HCT116 (cell line): ENCODE measurements at regions not wholly inside any gene's neighbourhood (a gene's known extent, or its start where the extent isn't known, plus 50 kb on each side); places are given as distances from the start of the nearest gene placed in this dataset.

Source experiments
- ATAC-seq: fragments of 200-7000 bp; cut with Tn5 transposase; 2 replicates; pipeline ENCODE4 v1.9.1; 2020; ENCODE audit warnings: mild to moderate bottlenecking, moderate library complexity
- BruUV-seq: library from RNA; stranded (reverse); fragments of 400-500 nt; replicated peaks from 2 replicates; lab custom pipeline; 2021; lab: Mats Ljungman, UMichigan
- CTCF ChIA-PET: fragments of 300-600 bp; sonication (Branson Sonifier 250); formaldehyde crosslinking; loops from one replicate; lab custom pipeline; 2021; ENCODE audit warnings: antibody characterized with exemption; lab: Charles Lee
- POLR2A ChIA-PET: fragments of 300-600, 350-600 bp; sonication (Branson Sonifier 250); formaldehyde crosslinking; loops from one replicate; lab custom pipeline; 2021; ENCODE audit warnings: antibody characterized with exemption; lab: Charles Lee
- RAD21 ChIA-PET, 2 experiments: fragments of 300-600 bp; sonication (Branson Sonifier 250); formaldehyde crosslinking; loops; one replicate each; lab custom pipeline; 2023; ENCODE audit warnings: low total read pairs in 2 of 2; ENCODE audit not compliant: uncharacterized antibody in 2 of 2, unreplicated experiment in 2 of 2, low non-redundant PET in 1 of 2; lab: Charles Lee
- DNase-seq: peaks from one replicate; pipeline ENCODE4 v3.0.0-alpha.2; 2010; ENCODE audit warnings: low read depth, low spot score
- H2AFZ ChIP-seq: fragments of 200-600 bp; shearing (Covaris generic), sonication (generic); 2 replicates; pipeline ENCODE4 v1.6.1; 2017; ENCODE audit warnings: low read depth, mixed run types, mixed read lengths, antibody characterized with exemption, low read length; ENCODE audit not compliant: poor library complexity, severe bottlenecking
- H3K27ac ChIP-seq: 2 replicates; pipeline ENCODE4 v1.5.1; 2012; ENCODE audit warnings: low read depth, low read length
- H3K27me3 ChIP-seq: fragments of 200-600 bp; sonication (generic); 2 replicates; pipeline ENCODE4 v1.6.1; 2016; ENCODE audit warnings: mixed run types, low read length, mixed read lengths; ENCODE audit not compliant: insufficient read depth
- H3K36me3 ChIP-seq, 2 experiments: fragments of 200-500 bp in 1 of 2; fragments of 200-600 bp in 1 of 2; sonication (Bioruptor generic) in 1 of 2; sonication (generic) in 1 of 2; 2 replicates each; pipeline versions ENCODE4 v1.5.1 to v1.6.1; 2014 to 2016; ENCODE audit warnings: low read length in 2 of 2, inconsistent platforms in 1 of 2, mixed read lengths in 1 of 2, mixed run types in 1 of 2; ENCODE audit not compliant: insufficient read depth in 2 of 2, control insufficient read depth in 1 of 2
- H3K4me1 ChIP-seq, 2 experiments: fragments of 200-600 bp in 1 of 2; sonication (generic) in 1 of 2; 2 replicates each; pipeline versions ENCODE4 v1.5.1 to v1.6.1; 2012 to 2017; ENCODE audit warnings: low read length in 2 of 2, inconsistent platforms in 1 of 2, mild to moderate bottlenecking in 1 of 2, mixed read lengths in 1 of 2, mixed run types in 1 of 2, moderate library complexity in 1 of 2; ENCODE audit not compliant: insufficient read depth in 2 of 2, control insufficient read depth in 1 of 2
- H3K4me2 ChIP-seq: fragments of 200-600 bp; sonication (generic); 2 replicates; pipeline ENCODE4 v1.6.1; 2017; ENCODE audit warnings: mixed run types, low read length, mixed read lengths
- H3K4me3 ChIP-seq, 2 experiments: fragments of 200-600 bp in 1 of 2; sonication (generic) in 1 of 2; replicated peaks in 1 of 2; 2 replicates each; pipeline ENCODE4 v1.5.1; 2011 to 2016; ENCODE audit warnings: low read length in 2 of 2, control low read depth in 1 of 2, low read depth in 1 of 2, mild to moderate bottlenecking in 1 of 2, mixed read lengths in 1 of 2, mixed run types in 1 of 2
- H3K79me2 ChIP-seq: fragments of 200-600 bp; sonication (generic); 2 replicates; pipeline ENCODE4 v1.6.1; 2017; ENCODE audit warnings: mild to moderate bottlenecking, mixed run types, low read length, moderate library complexity, mixed read lengths; ENCODE audit not compliant: insufficient read depth
- H3K9ac ChIP-seq: fragments of 200-600 bp; sonication (generic); 2 replicates; pipeline ENCODE4 v1.6.1; 2016; ENCODE audit warnings: low read length, mixed read lengths
- H3K9me2 ChIP-seq: fragments of 200-600 bp; sonication (generic), shearing (Covaris generic); 2 replicates; pipeline ENCODE4 v1.6.1; 2017; ENCODE audit warnings: mixed run types, mild to moderate bottlenecking, moderate library complexity; ENCODE audit not compliant: insufficient read depth
- H3K9me3 ChIP-seq, 2 experiments: fragments of 200-500 bp in 1 of 2; fragments of 200-600 bp in 1 of 2; sonication (Bioruptor generic) in 1 of 2; sonication (generic) in 1 of 2; 2 replicates each; pipeline ENCODE4 v1.6.1; 2014 to 2017; ENCODE audit warnings: low read length in 2 of 2, mixed read lengths in 2 of 2, inconsistent platforms in 1 of 2, low read depth in 1 of 2, mild to moderate bottlenecking in 1 of 2, mixed run types in 1 of 2, moderate library complexity in 1 of 2; ENCODE audit not compliant: control insufficient read depth in 1 of 2, insufficient read depth in 1 of 2
- H4K20me1 ChIP-seq: fragments of 200-600 bp; sonication (generic), shearing (Covaris generic); 2 replicates; pipeline ENCODE4 v1.6.1; 2017; ENCODE audit warnings: mixed run types, mild to moderate bottlenecking, moderate library complexity; ENCODE audit not compliant: insufficient read depth
- ATF3 ChIP-seq: IDR thresholded peaks from 2 replicates; pipeline ENCODE4 v1.6.1; 2012
- CBX3 ChIP-seq: IDR thresholded peaks from 2 replicates; pipeline ENCODE4 v1.6.1; 2012; ENCODE audit warnings: low read depth
- CEBPB ChIP-seq: IDR thresholded peaks from 2 replicates; pipeline ENCODE4 v1.6.1; 2012; ENCODE audit warnings: low read depth
- EGR1 ChIP-seq: IDR thresholded peaks from 2 replicates; pipeline ENCODE4 v1.6.1; 2012; ENCODE audit warnings: low read depth
- ELF1 ChIP-seq: IDR thresholded peaks from 2 replicates; pipeline ENCODE4 v1.6.1; 2012; ENCODE audit warnings: low read depth, borderline replicate concordance
- JUND ChIP-seq: IDR thresholded peaks from 2 replicates; pipeline ENCODE4 v1.6.1; 2012
- POLR2A ChIP-seq: IDR thresholded peaks from 2 replicates; pipeline ENCODE4 v1.7.0; 2011; ENCODE audit warnings: borderline replicate concordance; ENCODE audit not compliant: insufficient read depth, insufficient read length; ENCODE audit errors: extremely low read depth
- POLR2AphosphoS5 ChIP-seq: IDR thresholded peaks from 2 replicates; pipeline ENCODE4 v1.6.1; 2011; ENCODE audit warnings: mild to moderate bottlenecking, low read depth, low read length, moderate library complexity
- RAD21 ChIP-seq: IDR thresholded peaks from 2 replicates; pipeline ENCODE4 v1.6.1; 2012; ENCODE audit warnings: low read depth, mild to moderate bottlenecking
- REST ChIP-seq: IDR thresholded peaks from 2 replicates; pipeline ENCODE4 v1.6.1; 2012; ENCODE audit warnings: low read depth
- SIN3A ChIP-seq: IDR thresholded peaks from 2 replicates; pipeline ENCODE4 v1.6.1; 2012; ENCODE audit warnings: low read depth
- SP1 ChIP-seq: IDR thresholded peaks from 2 replicates; pipeline ENCODE4 v1.6.1; 2012; ENCODE audit warnings: low read depth
- SRF ChIP-seq: IDR thresholded peaks from 2 replicates; pipeline ENCODE4 v1.6.1; 2012; ENCODE audit warnings: low read depth
- TCF7L2 ChIP-seq: IDR thresholded peaks from 2 replicates; pipeline ENCODE4 v1.7.0; 2011; ENCODE audit warnings: borderline replicate concordance, inconsistent platforms; ENCODE audit not compliant: insufficient read depth, insufficient read length; ENCODE audit errors: extremely low read depth
- YY1 ChIP-seq: IDR thresholded peaks from 2 replicates; pipeline ENCODE4 v1.6.1; 2011; ENCODE audit warnings: low read length, low read depth, moderate library complexity, mild to moderate bottlenecking; ENCODE audit not compliant: insufficient replicate concordance; ENCODE audit errors: extremely low read depth
- ZFX ChIP-seq: fragments of 450-650 bp; IDR thresholded peaks from 2 replicates; pipeline ENCODE4 v1.6.1; 2017
- ZNF274 ChIP-seq: fragments of 200-500 bp; sonication (Bioruptor generic); IDR thresholded peaks from 2 replicates; pipeline ENCODE4 v1.6.1; 2014; ENCODE audit warnings: mild to moderate bottlenecking, low read depth, low read length, inconsistent platforms
- intact Hi-C: fragments of 100-400 bp; cut with micrococcal nuclease; formaldehyde crosslinking; loops from 2 replicates; pipeline ENCODE4 v1.10.0; 2022
- TF ChIP-seq, protein P1 (sequence below): IDR thresholded peaks from 2 replicates; pipeline ENCODE4 v1.6.1; 2012
- TF ChIP-seq, protein P2 (sequence below), 3 experiments: fragments of 200-600 bp in 1 of 3; sonication (generic) in 1 of 3; IDR thresholded peaks in 2 of 3; conservative IDR thresholded peaks in 1 of 3; 2 replicates each; pipeline ENCODE4 v1.5.1; 2012 to 2017; ENCODE audit warnings: low read depth in 2 of 3, low read length in 2 of 3, antibody characterized with exemption in 1 of 3, borderline replicate concordance in 1 of 3, control low read depth in 1 of 3, mild to moderate bottlenecking in 1 of 3, mixed read lengths in 1 of 3, mixed run types in 1 of 3, moderate library complexity in 1 of 3; ENCODE audit not compliant: insufficient read depth in 1 of 3
- TF ChIP-seq, protein P3 (sequence below): IDR thresholded peaks from 2 replicates; pipeline ENCODE4 v1.6.1; 2011; ENCODE audit warnings: mild to moderate bottlenecking, low read length, moderate library complexity; ENCODE audit not compliant: insufficient replicate concordance; ENCODE audit errors: extremely low read depth

DNA sequence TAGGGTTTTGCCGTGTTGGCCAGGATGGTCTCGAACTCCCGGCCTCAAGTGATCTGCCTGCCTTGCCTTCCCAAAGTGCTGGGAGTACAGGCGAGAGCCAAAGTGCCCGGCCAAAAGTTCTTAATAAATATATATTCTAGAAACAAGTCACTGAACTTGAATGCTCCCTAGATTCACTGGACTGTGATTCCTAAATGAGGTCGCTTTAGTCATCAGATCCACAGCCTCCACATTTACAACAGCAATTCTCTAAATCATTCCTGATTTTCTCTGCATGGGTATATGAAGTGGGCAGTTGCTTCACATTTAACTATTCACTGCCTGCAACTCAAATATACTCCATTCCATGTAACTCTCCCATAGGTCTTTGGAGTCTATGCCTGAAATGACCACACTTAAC lies 813.0 kb downstream of the GALC start:
- Histone ChIP-seq H3K36me3 (no peaks in the 10 kb centered on the region), H4K20me1 (no peaks in the 10 kb centered on the region), H3K9ac (no peak overlapping the region), H3K4me2 (no peak overlapping the region), H3K27me3 (no peaks in the 10 kb centered on the region), H3K9me2 (no peaks in the 10 kb centered on the region), H3K9me3 (peaks cover 0 to 21% of the 10 kb centered on the region in 2 experiments; a peak in 2 of 4 replicates), H3K79me2 (no peaks in the 10 kb centered on the region), H3K4me3 (no peak overlapping the region), H3K27ac (no peak overlapping the region), H2AFZ (no peak overlapping the region), H3K4me1 (no peaks in the 10 kb centered on the region)
- no TSS peak for BruUV-seq
- DNase-seq (no peak), ATAC-seq (no peak)
- ChIA-PET POLR2A (no interaction called here), RAD21 (no interaction called here), CTCF (no interaction called here)
- intact Hi-C loops, result no loop called here
- TF ChIP-seq SRF, result no peak
- no peak for TF ChIP-seq EGR1
- TF ChIP-seq ELF1, result no peak
- TF ChIP-seq SP1, result no peak
- TF ChIP-seq CEBPB, result no peak
- no peak for TF ChIP-seq ZNF274
- TF ChIP-seq CBX3, result no peak
- no peak for TF ChIP-seq REST
- no peak for TF ChIP-seq RAD21
- no peak for TF ChIP-seq JUND
- no peak for TF ChIP-seq TCF7L2
- TF ChIP-seq ATF3, result no peak
- no peak for TF ChIP-seq ZFX
- TF ChIP-seq, protein P1, sequence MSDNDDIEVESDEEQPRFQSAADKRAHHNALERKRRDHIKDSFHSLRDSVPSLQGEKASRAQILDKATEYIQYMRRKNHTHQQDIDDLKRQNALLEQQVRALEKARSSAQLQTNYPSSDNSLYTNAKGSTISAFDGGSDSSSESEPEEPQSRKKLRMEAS, result no peak
- TF ChIP-seq SIN3A, result no peak
- TF ChIP-seq, protein P2, sequence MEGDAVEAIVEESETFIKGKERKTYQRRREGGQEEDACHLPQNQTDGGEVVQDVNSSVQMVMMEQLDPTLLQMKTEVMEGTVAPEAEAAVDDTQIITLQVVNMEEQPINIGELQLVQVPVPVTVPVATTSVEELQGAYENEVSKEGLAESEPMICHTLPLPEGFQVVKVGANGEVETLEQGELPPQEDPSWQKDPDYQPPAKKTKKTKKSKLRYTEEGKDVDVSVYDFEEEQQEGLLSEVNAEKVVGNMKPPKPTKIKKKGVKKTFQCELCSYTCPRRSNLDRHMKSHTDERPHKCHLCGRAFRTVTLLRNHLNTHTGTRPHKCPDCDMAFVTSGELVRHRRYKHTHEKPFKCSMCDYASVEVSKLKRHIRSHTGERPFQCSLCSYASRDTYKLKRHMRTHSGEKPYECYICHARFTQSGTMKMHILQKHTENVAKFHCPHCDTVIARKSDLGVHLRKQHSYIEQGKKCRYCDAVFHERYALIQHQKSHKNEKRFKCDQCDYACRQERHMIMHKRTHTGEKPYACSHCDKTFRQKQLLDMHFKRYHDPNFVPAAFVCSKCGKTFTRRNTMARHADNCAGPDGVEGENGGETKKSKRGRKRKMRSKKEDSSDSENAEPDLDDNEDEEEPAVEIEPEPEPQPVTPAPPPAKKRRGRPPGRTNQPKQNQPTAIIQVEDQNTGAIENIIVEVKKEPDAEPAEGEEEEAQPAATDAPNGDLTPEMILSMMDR (IDR thresholded peaks at IDR 0.05 in 2 of 3, conservative IDR thresholded peaks at IDR 0.05 in 1 of 3; ENCODE audit: borderline replicate concordance in 1 of 3, insufficient read depth in 1 of 3, low read depth in 2 of 3, low read length in 2 of 3), result no peak
- no peak for TF ChIP-seq POLR2AphosphoS5
- TF ChIP-seq, protein P3, sequence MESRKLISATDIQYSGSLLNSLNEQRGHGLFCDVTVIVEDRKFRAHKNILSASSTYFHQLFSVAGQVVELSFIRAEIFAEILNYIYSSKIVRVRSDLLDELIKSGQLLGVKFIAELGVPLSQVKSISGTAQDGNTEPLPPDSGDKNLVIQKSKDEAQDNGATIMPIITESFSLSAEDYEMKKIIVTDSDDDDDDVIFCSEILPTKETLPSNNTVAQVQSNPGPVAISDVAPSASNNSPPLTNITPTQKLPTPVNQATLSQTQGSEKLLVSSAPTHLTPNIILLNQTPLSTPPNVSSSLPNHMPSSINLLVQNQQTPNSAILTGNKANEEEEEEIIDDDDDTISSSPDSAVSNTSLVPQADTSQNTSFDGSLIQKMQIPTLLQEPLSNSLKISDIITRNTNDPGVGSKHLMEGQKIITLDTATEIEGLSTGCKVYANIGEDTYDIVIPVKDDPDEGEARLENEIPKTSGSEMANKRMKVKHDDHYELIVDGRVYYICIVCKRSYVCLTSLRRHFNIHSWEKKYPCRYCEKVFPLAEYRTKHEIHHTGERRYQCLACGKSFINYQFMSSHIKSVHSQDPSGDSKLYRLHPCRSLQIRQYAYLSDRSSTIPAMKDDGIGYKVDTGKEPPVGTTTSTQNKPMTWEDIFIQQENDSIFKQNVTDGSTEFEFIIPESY, result no peak
- no peak for TF ChIP-seq POLR2A
- no peak for TF ChIP-seq YY1
